Smooth muscle cell (in vitro differentiated cells): ENCODE measurements at regions not wholly inside any gene's neighbourhood (a gene's known extent, or its start where the extent isn't known, plus 50 kb on each side); places are given as distances from the start of the nearest gene placed in this dataset.

ENCODE experiments used
- DNase-seq: peaks from one replicate; lab custom pipeline; 2025; ENCODE audit not compliant: unreplicated experiment; lab: John Stamatoyannopoulos, UW
- H2AFZ ChIP-seq: fragments of 200-600 bp; sonication (generic); 2 replicates; pipeline ENCODE4 v1.6.0; 2016; ENCODE audit warnings: antibody characterized with exemption, low read depth, mild to moderate bottlenecking
- H3F3A ChIP-seq: fragments of 200-600 bp; sonication (generic); 2 replicates; pipeline ENCODE4 v1.6.0; 2017; ENCODE audit warnings: antibody characterized with exemption, low read depth
- H3K27ac ChIP-seq: fragments of 200-600 bp; sonication (generic); 2 replicates; pipeline ENCODE4 v1.5.1; 2016; ENCODE audit warnings: low read depth, mild to moderate bottlenecking
- H3K27me3 ChIP-seq: fragments of 200-600 bp; sonication (generic); 2 replicates; pipeline ENCODE4 v1.6.1; 2016; ENCODE audit warnings: low read depth, mild to moderate bottlenecking
- H3K36me3 ChIP-seq: fragments of 200-600 bp; sonication (generic); 2 replicates; pipeline ENCODE4 v1.5.1; 2016; ENCODE audit warnings: low read depth
- H3K4me1 ChIP-seq: fragments of 200-600 bp; sonication (generic); 2 replicates; pipeline ENCODE4 v1.5.1; 2016; ENCODE audit warnings: low read depth
- H3K4me2 ChIP-seq: fragments of 200-600 bp; sonication (generic); 2 replicates; pipeline ENCODE4 v1.6.0; 2016; ENCODE audit warnings: mild to moderate bottlenecking
- H3K4me3 ChIP-seq: fragments of 200-600 bp; sonication (generic); 2 replicates; pipeline ENCODE4 v1.5.1; 2016; ENCODE audit warnings: mild to moderate bottlenecking
- H3K79me2 ChIP-seq: fragments of 200-600 bp; sonication (generic); 2 replicates; pipeline ENCODE4 v1.6.0; 2016; ENCODE audit warnings: low read depth, mild to moderate bottlenecking
- H3K9ac ChIP-seq: fragments of 200-600 bp; sonication (generic); 2 replicates; pipeline ENCODE4 v1.6.0; 2016; ENCODE audit warnings: low read depth
- H3K9me3 ChIP-seq: fragments of 200-600 bp; sonication (generic); replicated peaks from 2 replicates; pipeline ENCODE4 v1.5.1; 2016; ENCODE audit warnings: low read depth
- H4K20me1 ChIP-seq: fragments of 200-600 bp; sonication (generic); 2 replicates; pipeline ENCODE4 v1.6.0; 2016; ENCODE audit warnings: low read depth
- WGBS: methylation state at CpG from one replicate; pipeline ENCODE4 v1.1.7; 2016; ENCODE audit warnings: low lambda C conversion rate; 5-methylcytosine and 5-hydroxymethylcytosine counted together
- TF ChIP-seq, protein P1 (sequence below): fragments of 200-600 bp; sonication (generic); IDR thresholded peaks from 2 replicates; pipeline ENCODE4 v1.5.1; 2017; ENCODE audit warnings: borderline replicate concordance, mild to moderate bottlenecking, antibody characterized with exemption; ENCODE audit not compliant: insufficient read depth, poor library complexity, severe bottlenecking

DNA sequence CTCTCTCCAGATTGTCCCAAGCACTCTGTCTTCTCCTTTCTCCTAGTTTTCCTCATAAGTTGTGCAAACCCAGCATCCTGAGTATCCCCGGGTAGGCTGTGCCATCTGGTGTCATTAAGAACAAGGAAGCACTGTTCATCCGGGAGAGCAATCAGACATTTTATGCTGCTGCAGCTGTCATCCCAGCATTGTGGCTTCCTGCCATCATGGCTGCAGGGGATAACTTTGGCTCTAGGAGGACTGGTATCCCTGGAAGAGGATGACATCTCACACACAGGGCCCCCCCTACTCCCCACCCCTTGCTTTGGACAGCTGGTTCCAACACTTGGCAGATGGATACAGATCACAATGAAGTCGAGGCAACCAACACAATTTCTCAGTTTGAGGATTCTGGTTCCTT is 1195.1 kb upstream of the MAP3K7 start:
- 81% methylated on average over 3 of the region's 3 CpGs for WGBS
- H3K4me1 ChIP-seq = no peaks in the 10 kb centered on the region
- H3K79me2 ChIP-seq = no peaks in the 10 kb centered on the region
- no peak overlapping the region for H2AFZ ChIP-seq
- no peaks in the 10 kb centered on the region for H3K9me3 ChIP-seq
- H3K27ac ChIP-seq = no peak overlapping the region
- TF ChIP-seq, protein P1, sequence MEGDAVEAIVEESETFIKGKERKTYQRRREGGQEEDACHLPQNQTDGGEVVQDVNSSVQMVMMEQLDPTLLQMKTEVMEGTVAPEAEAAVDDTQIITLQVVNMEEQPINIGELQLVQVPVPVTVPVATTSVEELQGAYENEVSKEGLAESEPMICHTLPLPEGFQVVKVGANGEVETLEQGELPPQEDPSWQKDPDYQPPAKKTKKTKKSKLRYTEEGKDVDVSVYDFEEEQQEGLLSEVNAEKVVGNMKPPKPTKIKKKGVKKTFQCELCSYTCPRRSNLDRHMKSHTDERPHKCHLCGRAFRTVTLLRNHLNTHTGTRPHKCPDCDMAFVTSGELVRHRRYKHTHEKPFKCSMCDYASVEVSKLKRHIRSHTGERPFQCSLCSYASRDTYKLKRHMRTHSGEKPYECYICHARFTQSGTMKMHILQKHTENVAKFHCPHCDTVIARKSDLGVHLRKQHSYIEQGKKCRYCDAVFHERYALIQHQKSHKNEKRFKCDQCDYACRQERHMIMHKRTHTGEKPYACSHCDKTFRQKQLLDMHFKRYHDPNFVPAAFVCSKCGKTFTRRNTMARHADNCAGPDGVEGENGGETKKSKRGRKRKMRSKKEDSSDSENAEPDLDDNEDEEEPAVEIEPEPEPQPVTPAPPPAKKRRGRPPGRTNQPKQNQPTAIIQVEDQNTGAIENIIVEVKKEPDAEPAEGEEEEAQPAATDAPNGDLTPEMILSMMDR = no peak
- H4K20me1 ChIP-seq = no peaks in the 10 kb centered on the region
- DNase-seq = no peak
- H3F3A ChIP-seq = no peaks in the 10 kb centered on the region
- no peak overlapping the region for H3K4me3 ChIP-seq
- H3K27me3 ChIP-seq = no peaks in the 10 kb centered on the region
- no peak overlapping the region for H3K4me2 ChIP-seq
- H3K36me3 ChIP-seq = no peaks in the 10 kb centered on the region
- no peak overlapping the region for H3K9ac ChIP-seq

DNA sequence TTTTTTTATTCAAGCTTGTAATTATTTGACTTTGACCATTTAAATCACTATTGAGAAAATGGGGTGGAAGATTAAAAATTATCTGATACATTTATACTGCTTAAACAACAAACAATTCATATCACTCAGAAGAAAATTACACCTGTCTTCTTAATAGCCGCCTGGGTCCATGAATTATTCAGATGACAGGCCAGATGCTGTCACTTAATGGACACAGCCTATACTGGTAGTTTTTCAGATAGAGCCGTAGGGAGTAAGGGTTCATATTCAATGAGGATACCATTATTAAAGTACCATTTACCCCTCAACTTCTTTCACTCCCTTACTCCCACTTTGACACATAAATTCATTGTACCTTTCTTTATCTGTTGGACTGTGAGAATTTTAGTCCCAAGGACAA is 1193.4 kb upstream of the MAP3K7 start:
- no peak for DNase-seq
- Histone ChIP-seq H3K4me3 (no peak overlapping the region), H2AFZ (no peak overlapping the region), H3K79me2 (no peaks in the 10 kb centered on the region), H3F3A (no peaks in the 10 kb centered on the region), H3K9me3 (no peaks in the 10 kb centered on the region), H3K27me3 (no peaks in the 10 kb centered on the region), H3K36me3 (no peaks in the 10 kb centered on the region), H4K20me1 (no peaks in the 10 kb centered on the region), H3K9ac (no peak overlapping the region), H3K27ac (no peak overlapping the region), H3K4me2 (no peak overlapping the region), H3K4me1 (no peaks in the 10 kb centered on the region)
- 93% methylated on average over 2 of the region's 2 CpGs for WGBS
- TF ChIP-seq, protein P1 = no peak

DNA sequence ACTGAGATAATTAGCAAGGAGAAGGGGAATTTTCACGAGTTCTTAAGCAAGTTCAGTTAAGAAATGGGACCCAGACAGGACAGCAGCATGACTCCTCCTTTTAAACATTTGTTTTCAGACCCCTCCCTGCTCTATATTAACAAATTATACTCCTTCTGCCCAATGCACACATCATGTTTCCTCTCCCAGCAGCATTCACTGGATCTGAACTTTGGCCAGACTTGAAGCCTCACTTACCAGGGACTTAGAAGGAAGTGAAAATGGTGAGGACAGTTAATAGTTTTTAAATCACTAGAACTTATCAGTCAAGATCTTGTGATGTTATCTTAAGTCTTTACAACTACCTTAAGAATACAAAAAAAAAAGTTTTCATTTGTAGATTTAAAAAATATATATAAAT is 1174.7 kb upstream of the MAP3K7 start:
- H3K27ac ChIP-seq = no peak overlapping the region
- H3K36me3 ChIP-seq = no peaks in the 10 kb centered on the region
- no peaks in the 10 kb centered on the region for H3K79me2 ChIP-seq
- no peaks in the 10 kb centered on the region for H3K9me3 ChIP-seq
- no peak for DNase-seq
- TF ChIP-seq, protein P1 = no peak
- H3K4me3 ChIP-seq = no peak overlapping the region
- H3F3A ChIP-seq = no peaks in the 10 kb centered on the region
- no peaks in the 10 kb centered on the region for H4K20me1 ChIP-seq
- no peak overlapping the region for H3K4me2 ChIP-seq
- H3K9ac ChIP-seq = no peak overlapping the region
- H3K4me1 ChIP-seq = no peaks in the 10 kb centered on the region
- H2AFZ ChIP-seq = no peak overlapping the region
- 77% methylated on average over 1 of the region's 1 CpG for WGBS
- no peaks in the 10 kb centered on the region for H3K27me3 ChIP-seq

DNA sequence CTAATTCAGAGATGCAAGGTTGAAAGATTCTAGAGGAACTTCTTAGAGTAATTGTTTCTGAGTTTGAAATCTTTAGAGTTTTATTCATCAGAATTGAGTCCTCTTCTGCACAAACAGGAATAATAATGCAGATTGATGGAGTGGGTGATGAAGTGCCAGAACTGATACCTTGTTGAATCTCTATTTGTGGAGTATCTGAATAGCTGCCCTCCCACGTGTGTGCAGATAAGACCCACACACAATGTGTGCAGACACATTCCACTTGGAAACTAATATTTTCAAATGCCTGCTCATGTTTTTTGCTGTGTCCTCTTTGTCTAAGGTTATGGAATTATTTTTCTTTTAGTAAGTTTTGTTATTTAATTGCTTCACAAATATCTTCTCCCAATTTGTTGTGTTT is 1167.8 kb upstream of the MAP3K7 start:
- WGBS = 79% methylated on average over 1 of the region's 1 CpG
- Histone ChIP-seq H2AFZ (no peak overlapping the region), H3F3A (no peaks in the 10 kb centered on the region), H3K27ac (no peak overlapping the region), H3K4me3 (no peak overlapping the region), H3K27me3 (no peaks in the 10 kb centered on the region), H3K4me2 (no peak overlapping the region), H3K9ac (no peak overlapping the region), H3K9me3 (no peaks in the 10 kb centered on the region), H3K79me2 (no peaks in the 10 kb centered on the region), H4K20me1 (no peaks in the 10 kb centered on the region), H3K4me1 (no peaks in the 10 kb centered on the region), H3K36me3 (no peaks in the 10 kb centered on the region)
- TF ChIP-seq, protein P1 = no peak
- no peak for DNase-seq
